ENCODE measurements at regions not wholly inside any gene's neighbourhood (a gene's known extent, or its start where the extent isn't known, plus 50 kb on each side); places are given as distances from the start of the nearest gene placed in this dataset.

- no peak overlapping the region for H3K27ac ChIP-seq (ENCODE audit: low read depth in 1 of 2, low read length in 2 of 2)
- WGBS (ENCODE audit: insufficient coverage), result 100% methylated on average over 1 of the region's 1 CpG
- Mint-ChIP-seq H3K27ac (peak overlapping the region in 5 of 7 donors; percentile 15 to 93 (median 92)), H3K4me1 (peaks cover 35% of the 10 kb centered on the region), H3K36me3 (peaks cover 0 to 5% of the 10 kb centered on the region in 2 donors), H3K9me3 (peaks cover 0 to 13% (median 4%) of the 10 kb centered on the region in 7 donors), H3K4me3 (no peak overlapping the region), H3K27me3 (ENCODE audit: low read depth in 3 of 3) (peaks cover 1 to 10% (median 9%) of the 10 kb centered on the region in 3 donors)
- H2AFZ ChIP-seq (ENCODE audit: insufficient read depth, low read depth, low read length, poor library complexity, severe bottlenecking), result no peak overlapping the region
- H3K4me2 ChIP-seq (replicated peaks; ENCODE audit: extremely low read depth, low read length, poor library complexity, severe bottlenecking), result no peak overlapping the region
- H3K9me3 ChIP-seq (replicated peaks in 1 of 2; ENCODE audit: control insufficient read depth in 1 of 2, insufficient read depth in 1 of 2, low read length in 2 of 2), result no peaks in the 10 kb centered on the region
- intact Hi-C loops (cut with micrococcal nuclease), result no loop called here
- peaks cover 40 to 46% of the 10 kb centered on the region in 2 donors for H3K4me1 ChIP-seq (ENCODE audit: control insufficient read depth in 1 of 2, insufficient read depth in 2 of 2, low read length in 2 of 2)
- TF ChIP-seq CTCF (IDR thresholded peaks at IDR 0.05), result no peak
- no peak for DNase-seq
- no peaks in the 10 kb centered on the region for H3K36me3 ChIP-seq (replicated peaks in 1 of 2; ENCODE audit: control insufficient read depth in 1 of 2, insufficient read depth in 2 of 2, low read length in 2 of 2)
- H3K79me2 ChIP-seq (ENCODE audit: insufficient read depth, low read length), result no peaks in the 10 kb centered on the region
- no peaks in the 10 kb centered on the region for H4K20me1 ChIP-seq (ENCODE audit: insufficient read depth, low read length)
- H3K9ac ChIP-seq (ENCODE audit: insufficient read depth, low read length, poor library complexity, severe bottlenecking), result no peak overlapping the region
- no peaks in the 10 kb centered on the region for H3K27me3 ChIP-seq (ENCODE audit: control insufficient read depth in 2 of 2, insufficient read depth in 2 of 2, low read length in 2 of 2)
- H3K4me3 ChIP-seq (replicated peaks in 1 of 3; ENCODE audit: low read depth in 2 of 3, low read length in 3 of 3), result no peak overlapping the region
Measured at GRCh38 chr2:234296991-234297390, 199.9 kb downstream of the ARL4C start.

- Histone ChIP-seq H3K27me3 (ENCODE audit: control insufficient read depth in 2 of 2, insufficient read depth in 2 of 2, low read length in 2 of 2) (no peaks in the 10 kb centered on the region), H3K4me2 (replicated peaks; ENCODE audit: extremely low read depth, low read length, poor library complexity, severe bottlenecking) (no peak overlapping the region), H3K27ac (ENCODE audit: low read depth in 1 of 2, low read length in 2 of 2) (peak overlapping the region; percentile 50 to 93), H3K4me3 (replicated peaks in 1 of 3; ENCODE audit: low read depth in 2 of 3, low read length in 3 of 3) (no peak overlapping the region), H3K4me1 (ENCODE audit: control insufficient read depth in 1 of 2, insufficient read depth in 2 of 2, low read length in 2 of 2) (peaks cover 63 to 72% of the 10 kb centered on the region in 2 donors), H3K79me2 (ENCODE audit: insufficient read depth, low read length) (no peaks in the 10 kb centered on the region), H2AFZ (ENCODE audit: insufficient read depth, low read depth, low read length, poor library complexity, severe bottlenecking) (no peak overlapping the region), H3K9ac (ENCODE audit: insufficient read depth, low read length, poor library complexity, severe bottlenecking) (no peak overlapping the region), H3K36me3 (replicated peaks in 1 of 2; ENCODE audit: control insufficient read depth in 1 of 2, insufficient read depth in 2 of 2, low read length in 2 of 2) (no peaks in the 10 kb centered on the region), H4K20me1 (ENCODE audit: insufficient read depth, low read length) (no peaks in the 10 kb centered on the region), H3K9me3 (replicated peaks in 1 of 2; ENCODE audit: control insufficient read depth in 1 of 2, insufficient read depth in 1 of 2, low read length in 2 of 2) (no peaks in the 10 kb centered on the region)
- 56% methylated on average over 1 of the region's 4 CpGs for WGBS (ENCODE audit: insufficient coverage)
- DNase-seq, result no peak
- Mint-ChIP-seq H3K4me3 (no peak overlapping the region), H3K36me3 (peaks cover 4 to 10% of the 10 kb centered on the region in 2 donors), H3K27me3 (ENCODE audit: low read depth in 3 of 3) (peaks cover 1 to 19% (median 4%) of the 10 kb centered on the region in 3 donors), H3K9me3 (peaks cover 0 to 21% (median 6%) of the 10 kb centered on the region in 7 donors), H3K27ac (peak overlapping the region; percentile 60 to 98 (median 88)), H3K4me1 (peaks cover 65% of the 10 kb centered on the region)
- intact Hi-C loops (cut with micrococcal nuclease), result loop anchor here (2.0 to 5.0 kb wide), 3 partner anchors 15 to 133 kb away; no protein-coding TSS in a partner anchor
- no peak for TF ChIP-seq CTCF (IDR thresholded peaks at IDR 0.05)
Measured at GRCh38 chr2:234293973-234294372, 202.9 kb downstream of the ARL4C start.
